K562 (cell line): ENCODE measurements at regions not wholly inside any gene's neighbourhood (a gene's known extent, or its start where the extent isn't known, plus 50 kb on each side); places are given as distances from the start of the nearest gene placed in this dataset.

ENCODE experiments used
- ATAC-seq: fragments of 200-7000 bp; cut with Tn5 transposase; 3 replicates; pipeline ENCODE4 v1.9.1; 2020; ENCODE audit warnings: moderate library complexity
- BruUV-seq: library from RNA; stranded (reverse); fragments of 400-500 nt; replicated peaks from 2 replicates; lab custom pipeline; 2021; lab: Mats Ljungman, UMichigan
- CTCF ChIA-PET: fragments of 300-600 bp; formaldehyde crosslinking; extraction: SDS; loops from one replicate; lab custom pipeline; 2021; ENCODE audit warnings: low intra/inter-chr PET ratio; lab: Yijun Ruan, JAX
- POLR2A ChIA-PET: fragments of 300-600, 350-650 bp; sonication (Branson Sonifier 250); formaldehyde crosslinking; extraction: SDS; loops from one replicate; lab custom pipeline; 2021; ENCODE audit warnings: antibody characterized with exemption, inconsistent platforms; lab: Yijun Ruan, JAX
- DNase-seq, 4 experiments: peaks; one replicate each; pipeline versions ENCODE4 v3.0.0 to v3.0.0-alpha.2; 2011 to 2018; ENCODE audit warnings: low spot score in 3 of 4, mixed read lengths in 3 of 4; ENCODE audit errors: extremely low read depth in 1 of 4
- FAIRE-seq: peaks from 2 replicates; lab custom pipeline; 2011; peaks lifted over from hg19 to GRCh38; lab: Jason Lieb, UNC
- H2AFZ ChIP-seq: 2 replicates; pipeline ENCODE4 v1.6.0; 2011; ENCODE audit warnings: low read depth, low read length, control low read depth, inconsistent platforms
- H3K27ac ChIP-seq: fragments of 200-600 bp; 3 replicates; pipeline ENCODE4 v1.8.0; 2011; ENCODE audit warnings: low read depth, mild to moderate bottlenecking, control low read depth, inconsistent platforms, low read length, moderate library complexity, mixed read lengths; ENCODE audit errors: extremely low read depth
- H3K27me3 ChIP-seq, 2 experiments: fragments of 300-600 bp in 1 of 2; 2 replicates in 1 of 2; 3 replicates in 1 of 2; pipeline versions ENCODE4 v1.6.0 to v1.8.0; 2011; ENCODE audit warnings: inconsistent platforms in 2 of 2, low read length in 2 of 2, mild to moderate bottlenecking in 1 of 2, mixed read lengths in 1 of 2, moderate library complexity in 1 of 2; ENCODE audit not compliant: control insufficient read depth in 2 of 2, insufficient read depth in 2 of 2
- H3K36me3 ChIP-seq: fragments of 300-600 bp; 3 replicates; pipeline ENCODE4 v1.8.0; 2011; ENCODE audit warnings: mild to moderate bottlenecking, low read length, inconsistent platforms; ENCODE audit not compliant: control insufficient read depth, insufficient read depth
- H3K4me1 ChIP-seq, 2 experiments: fragments of 200-600 bp in 1 of 2; replicated peaks in 1 of 2; 2 replicates in 1 of 2; 3 replicates in 1 of 2; pipeline versions ENCODE4 v1.5.1 to v1.8.0; 2011; ENCODE audit warnings: inconsistent platforms in 2 of 2, low read length in 2 of 2, mild to moderate bottlenecking in 1 of 2, mixed read lengths in 1 of 2, moderate library complexity in 1 of 2; ENCODE audit not compliant: control insufficient read depth in 2 of 2, insufficient read depth in 2 of 2
- H3K4me2 ChIP-seq: 2 replicates; pipeline ENCODE4 v1.6.1; 2011; ENCODE audit warnings: low read length, control low read depth, inconsistent platforms, mixed read lengths; ENCODE audit not compliant: insufficient read depth
- H3K4me3 ChIP-seq: fragments of 200-600 bp; sonication (generic), shearing (Covaris generic); 2 replicates; pipeline ENCODE4 v1.5.1; 2016; ENCODE audit warnings: control low read depth, inconsistent platforms
- H3K79me2 ChIP-seq: fragments of 200-600 bp; 3 replicates; pipeline ENCODE4 v1.8.0; 2011; ENCODE audit warnings: low read length, inconsistent platforms; ENCODE audit not compliant: control insufficient read depth, insufficient read depth
- H3K9ac ChIP-seq, 2 experiments: 2 replicates each; pipeline versions ENCODE4 v1.6.0 to v1.6.1; 2011; ENCODE audit warnings: low read depth in 2 of 2, low read length in 2 of 2, control low read depth in 1 of 2, inconsistent platforms in 1 of 2, mild to moderate bottlenecking in 1 of 2, mixed read lengths in 1 of 2; ENCODE audit not compliant: insufficient read depth in 1 of 2
- H3K9me1 ChIP-seq: one replicate; pipeline ENCODE4 v1.6.0; 2011; ENCODE audit warnings: inconsistent platforms, mild to moderate bottlenecking, low read length, moderate library complexity; ENCODE audit not compliant: control insufficient read depth, insufficient read depth
- H3K9me3 ChIP-seq: replicated peaks from 2 replicates; pipeline ENCODE4 v1.5.1; 2011; ENCODE audit warnings: low read depth, low read length, inconsistent platforms; ENCODE audit not compliant: control insufficient read depth, insufficient read depth
- H4K20me1 ChIP-seq: replicated peaks from 2 replicates; pipeline ENCODE4 v1.6.1; 2011; ENCODE audit warnings: low read length, inconsistent platforms, mixed read lengths; ENCODE audit not compliant: control insufficient read depth, insufficient read depth
- ATF2 ChIP-seq: sonication (generic); formaldehyde crosslinking; IDR thresholded peaks from 2 replicates; pipeline ENCODE4 v1.8.1; 2022; ENCODE audit warnings: missing genetic modification reagents
- BHLHE40 ChIP-seq: IDR thresholded peaks from 2 replicates; pipeline ENCODE4 v1.6.1; 2011; ENCODE audit warnings: low read length, improper control_type of control experiment
- CREB3L1 ChIP-seq: fragments of 450-650 bp; IDR thresholded peaks from 2 replicates; pipeline ENCODE4 v1.6.1; 2014; ENCODE audit warnings: low read depth, mild to moderate bottlenecking, moderate library complexity, borderline replicate concordance
- NFXL1 ChIP-seq: fragments of 450-650 bp; formaldehyde crosslinking; IDR thresholded peaks from 2 replicates; pipeline ENCODE4 v1.4.0; 2021; ENCODE audit warnings: mild to moderate bottlenecking
- PRDM10 ChIP-seq: fragments of 450-650 bp; IDR thresholded peaks from 2 replicates; pipeline ENCODE4 v1.6.1; 2018; ENCODE audit not compliant: partially characterized antibody
- SMARCB1 ChIP-seq: IDR thresholded peaks from 2 replicates; pipeline ENCODE4 v1.6.1; 2011; ENCODE audit warnings: improper control_type of control experiment, low read depth; ENCODE audit not compliant: insufficient read length
- THRAP3 ChIP-seq: fragments of 450-650 bp; IDR thresholded peaks from 2 replicates; pipeline ENCODE4 v1.6.1; 2016; ENCODE audit warnings: mild to moderate bottlenecking, inconsistent platforms, borderline replicate concordance
- ZFPM2 ChIP-seq: fragments of 250-450 bp; sonication (Bioruptor Pico); IDR thresholded peaks from 2 replicates; pipeline ENCODE4 v1.5.1; 2022; ENCODE audit warnings: mild to moderate bottlenecking
- ZNF41 ChIP-seq: fragments of 250-450 bp; sonication (Bioruptor Pico); conservative IDR thresholded peaks from 2 replicates; pipeline ENCODE4 v1.4.0; 2020; ENCODE audit warnings: mild to moderate bottlenecking
- ZNF436 ChIP-seq: fragments of 250-450, 450-650 bp; sonication (Bioruptor Pico); formaldehyde crosslinking; IDR thresholded peaks from 2 replicates; pipeline ENCODE4 v1.7.0; 2020; ENCODE audit warnings: mild to moderate bottlenecking
- WGBS: fragments of 100-300 bp; shearing (Covaris generic); methylation state at CpG from one replicate; pipeline ENCODE4 v1.1.6; 2016; ENCODE audit warnings: low coverage, mixed read lengths; ENCODE audit not compliant: insufficient coverage; ENCODE audit errors: missing lambda C conversion rate; 5-methylcytosine and 5-hydroxymethylcytosine counted together
- in situ Hi-C: fragments of 300-500 bp; cut with MboI; formaldehyde crosslinking; loops from 4 replicates; pipeline ENCODE4 v1.15.0; 2018; ENCODE audit warnings: inconsistent platforms, mixed read lengths
- intact Hi-C: fragments of 100-400 bp; cut with micrococcal nuclease; formaldehyde crosslinking; loops from 2 replicates; pipeline ENCODE4 v1.14.2; 2022
- TF ChIP-seq, protein P1 (sequence below): fragments of 200-800 bp; sonication (Bioruptor generic); IDR thresholded peaks from 2 replicates; pipeline ENCODE4 v1.6.1; 2017; ENCODE audit warnings: missing genetic modification characterization, missing compliant biosample characterization
- TF ChIP-seq, protein P2 (sequence below): fragments of 250-450 bp; sonication (Bioruptor Pico); IDR thresholded peaks from 2 replicates; pipeline ENCODE4 v1.8.0; 2022; ENCODE audit warnings: inconsistent platforms

DNA sequence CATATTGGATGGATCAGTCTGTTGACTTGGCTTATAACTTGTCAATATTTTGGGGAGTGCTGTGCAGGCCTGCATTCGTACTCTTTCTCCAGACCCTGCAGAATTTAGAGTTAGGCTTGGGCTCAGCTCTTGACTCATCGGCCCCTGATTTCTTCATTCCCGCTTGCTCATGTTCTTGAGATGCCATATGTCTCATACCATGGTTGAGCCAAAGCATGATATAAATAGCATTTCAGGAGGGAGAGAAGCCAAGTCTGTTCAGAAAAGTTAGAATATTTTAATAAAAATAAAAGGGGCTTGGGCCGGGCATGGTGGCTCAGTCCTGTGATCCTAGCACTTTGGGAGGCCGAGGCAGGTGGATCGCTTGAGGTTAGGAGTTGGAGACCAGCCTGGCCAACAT is 898.1 kb downstream of the TYW1 start:
- Histone ChIP-seq H3K9me1 (no peaks in the 10 kb centered on the region), H3K4me1 (no peaks in the 10 kb centered on the region), H3K4me2 (no peak overlapping the region), H2AFZ (no peak overlapping the region)
- FAIRE-seq = no peak
- TF ChIP-seq, protein P1, sequence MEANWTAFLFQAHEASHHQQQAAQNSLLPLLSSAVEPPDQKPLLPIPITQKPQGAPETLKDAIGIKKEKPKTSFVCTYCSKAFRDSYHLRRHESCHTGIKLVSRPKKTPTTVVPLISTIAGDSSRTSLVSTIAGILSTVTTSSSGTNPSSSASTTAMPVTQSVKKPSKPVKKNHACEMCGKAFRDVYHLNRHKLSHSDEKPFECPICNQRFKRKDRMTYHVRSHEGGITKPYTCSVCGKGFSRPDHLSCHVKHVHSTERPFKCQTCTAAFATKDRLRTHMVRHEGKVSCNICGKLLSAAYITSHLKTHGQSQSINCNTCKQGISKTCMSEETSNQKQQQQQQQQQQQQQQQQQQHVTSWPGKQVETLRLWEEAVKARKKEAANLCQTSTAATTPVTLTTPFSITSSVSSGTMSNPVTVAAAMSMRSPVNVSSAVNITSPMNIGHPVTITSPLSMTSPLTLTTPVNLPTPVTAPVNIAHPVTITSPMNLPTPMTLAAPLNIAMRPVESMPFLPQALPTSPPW (CRISPR knock-in tag) = no peak
- TF ChIP-seq ATF2 (CRISPR knock-in tag) (no peak), ZFPM2 (CRISPR knock-in tag) (no peak), NFXL1 (CRISPR knock-in tag) (no peak), CREB3L1 (no peak), BHLHE40 (no peak), THRAP3 (no peak), PRDM10 (no peak), ZNF41 (CRISPR knock-in tag) (no peak), SMARCB1 (no peak), ZNF436 (no peak)
- TF ChIP-seq, protein P2, sequence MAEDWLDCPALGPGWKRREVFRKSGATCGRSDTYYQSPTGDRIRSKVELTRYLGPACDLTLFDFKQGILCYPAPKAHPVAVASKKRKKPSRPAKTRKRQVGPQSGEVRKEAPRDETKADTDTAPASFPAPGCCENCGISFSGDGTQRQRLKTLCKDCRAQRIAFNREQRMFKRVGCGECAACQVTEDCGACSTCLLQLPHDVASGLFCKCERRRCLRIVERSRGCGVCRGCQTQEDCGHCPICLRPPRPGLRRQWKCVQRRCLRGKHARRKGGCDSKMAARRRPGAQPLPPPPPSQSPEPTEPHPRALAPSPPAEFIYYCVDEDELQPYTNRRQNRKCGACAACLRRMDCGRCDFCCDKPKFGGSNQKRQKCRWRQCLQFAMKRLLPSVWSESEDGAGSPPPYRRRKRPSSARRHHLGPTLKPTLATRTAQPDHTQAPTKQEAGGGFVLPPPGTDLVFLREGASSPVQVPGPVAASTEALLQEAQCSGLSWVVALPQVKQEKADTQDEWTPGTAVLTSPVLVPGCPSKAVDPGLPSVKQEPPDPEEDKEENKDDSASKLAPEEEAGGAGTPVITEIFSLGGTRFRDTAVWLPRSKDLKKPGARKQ (CRISPR knock-in tag) = no peak
- TF ChIP-seq, all 486 proteins: peak for 0
- Histone ChIP-seq H3K27me3 (no peaks in the 10 kb centered on the region), H3K27ac (no peak overlapping the region), H3K79me2 (no peaks in the 10 kb centered on the region), H3K9me3 (no peaks in the 10 kb centered on the region), H3K4me3 (no peak overlapping the region), H4K20me1 (no peaks in the 10 kb centered on the region), H3K36me3 (no peaks in the 10 kb centered on the region), H3K9ac (no peak overlapping the region)
- CTCF ChIA-PET = no interaction called here
- 2% methylated on average over 6 of the region's 6 CpGs for WGBS
- in situ Hi-C loops (no loop called here), intact Hi-C loops (no loop called here)
- POLR2A ChIA-PET = no interaction called here
- DNase-seq (no peak), ATAC-seq (no peak)
- no TSS peak for BruUV-seq
